ENCODE measurements at regions not wholly inside any gene's neighbourhood (a gene's known extent, or its start where the extent isn't known, plus 50 kb on each side); places are given as distances from the start of the nearest gene placed in this dataset.

DNA sequence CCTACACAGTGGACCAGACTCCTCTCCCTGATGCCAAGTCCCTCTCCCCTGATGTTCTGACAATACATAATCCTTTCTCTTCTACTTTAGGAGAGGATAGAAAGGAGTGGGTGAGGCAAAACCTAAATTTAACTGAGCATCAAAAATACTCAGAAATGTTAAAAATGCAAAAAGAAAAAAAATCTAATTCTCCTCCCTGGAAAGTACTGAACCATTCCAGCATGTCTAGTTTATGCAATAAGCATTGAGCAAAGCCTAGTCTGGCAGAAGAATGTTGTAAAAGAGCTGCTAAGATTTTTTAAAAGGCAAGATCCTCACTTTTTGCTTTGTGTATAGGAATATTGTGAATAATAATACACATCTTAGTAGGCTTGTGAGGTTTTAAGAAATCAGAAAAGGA is 116.6 kb upstream of the STXBP5 start:
- TF ChIP-seq EZH2phosphoT487 (IDR thresholded peaks at IDR 0.05; ENCODE audit: low read length): no peak
- TF ChIP-seq, protein P1, sequence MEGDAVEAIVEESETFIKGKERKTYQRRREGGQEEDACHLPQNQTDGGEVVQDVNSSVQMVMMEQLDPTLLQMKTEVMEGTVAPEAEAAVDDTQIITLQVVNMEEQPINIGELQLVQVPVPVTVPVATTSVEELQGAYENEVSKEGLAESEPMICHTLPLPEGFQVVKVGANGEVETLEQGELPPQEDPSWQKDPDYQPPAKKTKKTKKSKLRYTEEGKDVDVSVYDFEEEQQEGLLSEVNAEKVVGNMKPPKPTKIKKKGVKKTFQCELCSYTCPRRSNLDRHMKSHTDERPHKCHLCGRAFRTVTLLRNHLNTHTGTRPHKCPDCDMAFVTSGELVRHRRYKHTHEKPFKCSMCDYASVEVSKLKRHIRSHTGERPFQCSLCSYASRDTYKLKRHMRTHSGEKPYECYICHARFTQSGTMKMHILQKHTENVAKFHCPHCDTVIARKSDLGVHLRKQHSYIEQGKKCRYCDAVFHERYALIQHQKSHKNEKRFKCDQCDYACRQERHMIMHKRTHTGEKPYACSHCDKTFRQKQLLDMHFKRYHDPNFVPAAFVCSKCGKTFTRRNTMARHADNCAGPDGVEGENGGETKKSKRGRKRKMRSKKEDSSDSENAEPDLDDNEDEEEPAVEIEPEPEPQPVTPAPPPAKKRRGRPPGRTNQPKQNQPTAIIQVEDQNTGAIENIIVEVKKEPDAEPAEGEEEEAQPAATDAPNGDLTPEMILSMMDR (IDR thresholded peaks at IDR 0.05; ENCODE audit: low read length): no peak

All from MM.1S (cell line).